PC-9 (cell line): ENCODE measurements at regions not wholly inside any gene's neighbourhood (a gene's known extent, or its start where the extent isn't known, plus 50 kb on each side); places are given as distances from the start of the nearest gene placed in this dataset.

ENCODE experiments used
- BruUV-seq: library from RNA; stranded (reverse); fragments of 400-500 nt; replicated peaks from 2 replicates; lab custom pipeline; 2021; lab: Mats Ljungman, UMichigan
- CTCF ChIA-PET: fragments of 300-600 bp; sonication (Branson Sonifier 250); formaldehyde crosslinking; loops from one replicate; lab custom pipeline; 2022; ENCODE audit warnings: antibody characterized with exemption; lab: Charles Lee
- POLR2A ChIA-PET: fragments of 300-600 bp; sonication (Branson Sonifier 250); formaldehyde crosslinking; loops from one replicate; lab custom pipeline; 2022; ENCODE audit warnings: antibody characterized with exemption; ENCODE audit not compliant: unreplicated experiment; lab: Charles Lee
- DNase-seq, 2 experiments: peaks; one replicate each; pipeline versions ENCODE4 v3.0.0 to v3.0.0-alpha.2; 2015 to 2022; ENCODE audit warnings: mixed read lengths in 1 of 2
- H2AFZ ChIP-seq: fragments of 200-600 bp; sonication (generic); 2 replicates; pipeline ENCODE4 v1.8.1; 2017; ENCODE audit warnings: antibody characterized with exemption
- H3F3A ChIP-seq: fragments of 200-600 bp; sonication (generic); 2 replicates; pipeline ENCODE4 v1.8.1; 2017; ENCODE audit warnings: antibody characterized with exemption, mild to moderate bottlenecking, low read depth; ENCODE audit not compliant: insufficient read depth
- H3K27ac ChIP-seq: fragments of 200-600 bp; sonication (generic); 2 replicates; pipeline ENCODE4 v1.6.1; 2016; ENCODE audit warnings: mixed run types
- H3K27me3 ChIP-seq: fragments of 200-600 bp; sonication (generic); 2 replicates; pipeline ENCODE4 v1.6.1; 2016; ENCODE audit warnings: low read depth, mixed run types; ENCODE audit not compliant: insufficient read depth
- H3K36me3 ChIP-seq: fragments of 200-600 bp; sonication (generic); 2 replicates; pipeline ENCODE4 v1.6.1; 2016; ENCODE audit warnings: low read depth, mixed run types
- H3K4me1 ChIP-seq: fragments of 200-600 bp; sonication (generic); replicated peaks from 2 replicates; pipeline ENCODE4 v1.6.1; 2016; ENCODE audit warnings: mixed run types; ENCODE audit not compliant: insufficient read depth
- H3K4me2 ChIP-seq: fragments of 200-600 bp; sonication (generic); 2 replicates; pipeline ENCODE4 v1.6.1; 2017; ENCODE audit warnings: mixed run types
- H3K4me3 ChIP-seq: fragments of 200-600 bp; sonication (generic); 2 replicates; pipeline ENCODE4 v1.6.1; 2016; ENCODE audit warnings: mixed run types
- H3K79me2 ChIP-seq: fragments of 200-600 bp; sonication (generic); 2 replicates; pipeline ENCODE4 v1.6.1; 2017; ENCODE audit warnings: low read depth, mixed run types
- H3K9me2 ChIP-seq: fragments of 200-600 bp; sonication (generic); 2 replicates; pipeline ENCODE4 v1.8.1; 2017; ENCODE audit warnings: mild to moderate bottlenecking; ENCODE audit not compliant: insufficient read depth
- H3K9me3 ChIP-seq: fragments of 200-600 bp; sonication (generic); 2 replicates; pipeline ENCODE4 v1.8.1; 2016; ENCODE audit warnings: low read depth; ENCODE audit not compliant: insufficient read depth
- H4K20me1 ChIP-seq: fragments of 200-600 bp; sonication (generic); 2 replicates; pipeline ENCODE4 v1.8.1; 2017; ENCODE audit not compliant: insufficient read depth
- EZH2 ChIP-seq: fragments of 200-600 bp; sonication (generic); IDR thresholded peaks from 2 replicates; pipeline ENCODE4 v1.8.0; 2017; ENCODE audit warnings: antibody characterized with exemption, low read depth
- intact Hi-C: fragments of 100-400 bp; cut with micrococcal nuclease; formaldehyde crosslinking; loops from one replicate; pipeline ENCODE4 v1.10.0; 2022; ENCODE audit not compliant: unreplicated experiment
- TF ChIP-seq, protein P1 (sequence below): fragments of 200-600 bp; sonication (generic); conservative IDR thresholded peaks from 2 replicates; pipeline ENCODE4 v1.6.1; 2017; ENCODE audit warnings: mixed run types, antibody characterized with exemption, mild to moderate bottlenecking, moderate library complexity

DNA sequence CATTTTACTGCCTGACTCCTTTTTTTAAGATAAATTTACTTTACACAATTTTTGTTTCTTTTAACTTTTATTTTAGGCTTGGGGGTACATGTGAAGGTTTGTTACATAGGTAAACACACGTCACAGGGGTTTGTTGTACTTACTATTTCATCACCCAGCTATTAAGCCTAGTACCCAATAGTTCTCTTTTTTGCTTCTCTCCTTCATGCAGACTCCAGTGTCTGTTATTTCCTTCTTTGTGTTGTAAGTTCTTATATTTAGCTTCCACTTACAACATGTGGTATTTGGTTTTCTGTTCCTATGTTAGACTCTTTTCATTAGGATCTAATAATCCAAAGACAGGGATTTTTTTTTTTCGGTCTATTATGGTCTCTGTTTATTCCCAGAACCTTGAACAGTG lies 83.5 kb upstream of the CCN6 start:
- Histone ChIP-seq H3K4me3 (no peak overlapping the region), H3K9me3 (no peaks in the 10 kb centered on the region), H3K27ac (no peak overlapping the region), H3K36me3 (no peaks in the 10 kb centered on the region), H3K79me2 (no peaks in the 10 kb centered on the region), H3K27me3 (no peaks in the 10 kb centered on the region), H3K9me2 (no peaks in the 10 kb centered on the region), H3F3A (peaks cover 18% of the 10 kb centered on the region), H3K4me2 (no peak overlapping the region), H2AFZ (no peak overlapping the region), H3K4me1 (peaks cover 23% of the 10 kb centered on the region), H4K20me1 (no peaks in the 10 kb centered on the region)
- CTCF ChIA-PET = no interaction called here
- POLR2A ChIA-PET = no interaction called here
- DNase-seq = no peak
- TF ChIP-seq, protein P1, sequence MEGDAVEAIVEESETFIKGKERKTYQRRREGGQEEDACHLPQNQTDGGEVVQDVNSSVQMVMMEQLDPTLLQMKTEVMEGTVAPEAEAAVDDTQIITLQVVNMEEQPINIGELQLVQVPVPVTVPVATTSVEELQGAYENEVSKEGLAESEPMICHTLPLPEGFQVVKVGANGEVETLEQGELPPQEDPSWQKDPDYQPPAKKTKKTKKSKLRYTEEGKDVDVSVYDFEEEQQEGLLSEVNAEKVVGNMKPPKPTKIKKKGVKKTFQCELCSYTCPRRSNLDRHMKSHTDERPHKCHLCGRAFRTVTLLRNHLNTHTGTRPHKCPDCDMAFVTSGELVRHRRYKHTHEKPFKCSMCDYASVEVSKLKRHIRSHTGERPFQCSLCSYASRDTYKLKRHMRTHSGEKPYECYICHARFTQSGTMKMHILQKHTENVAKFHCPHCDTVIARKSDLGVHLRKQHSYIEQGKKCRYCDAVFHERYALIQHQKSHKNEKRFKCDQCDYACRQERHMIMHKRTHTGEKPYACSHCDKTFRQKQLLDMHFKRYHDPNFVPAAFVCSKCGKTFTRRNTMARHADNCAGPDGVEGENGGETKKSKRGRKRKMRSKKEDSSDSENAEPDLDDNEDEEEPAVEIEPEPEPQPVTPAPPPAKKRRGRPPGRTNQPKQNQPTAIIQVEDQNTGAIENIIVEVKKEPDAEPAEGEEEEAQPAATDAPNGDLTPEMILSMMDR = no peak
- no peak for TF ChIP-seq EZH2
- intact Hi-C loops = no loop called here
- BruUV-seq = no TSS peak

DNA sequence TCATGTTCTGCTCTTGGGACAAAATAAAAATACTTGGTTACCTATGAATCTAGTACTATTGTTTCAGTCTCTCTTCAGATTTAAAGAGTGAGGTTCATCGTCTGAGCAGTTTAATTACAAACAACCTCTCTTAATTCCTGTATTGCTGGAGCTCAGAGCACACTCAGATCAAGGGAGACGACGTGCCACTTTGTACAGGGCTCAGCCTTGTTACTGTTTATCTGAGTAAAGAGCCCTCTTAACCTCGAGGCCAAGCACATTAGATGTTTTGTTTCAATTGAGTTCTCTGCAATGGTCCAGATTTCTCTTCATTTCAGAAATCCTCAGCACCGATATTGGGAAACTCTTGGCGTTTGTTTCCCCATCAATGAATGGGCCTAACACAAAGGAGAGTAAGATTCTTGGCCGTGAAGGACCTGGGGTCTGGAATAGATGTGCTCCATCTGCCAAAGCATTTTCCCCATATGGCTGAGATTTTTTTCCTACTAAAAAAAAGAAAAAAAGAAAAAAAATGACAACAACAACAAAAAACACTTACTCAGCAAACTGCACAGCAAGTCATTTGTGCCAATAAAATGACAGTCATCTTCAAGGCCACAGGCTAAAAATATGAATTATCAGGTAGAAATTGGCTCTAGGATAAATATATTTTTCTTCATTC lies 82.6 kb upstream of the CCN6 start:
- Histone ChIP-seq H3K9me3 (no peaks in the 10 kb centered on the region), H2AFZ (no peak overlapping the region), H3K27me3 (no peaks in the 10 kb centered on the region), H3F3A (peaks cover 18% of the 10 kb centered on the region), H4K20me1 (no peaks in the 10 kb centered on the region), H3K4me1 (peaks cover 23% of the 10 kb centered on the region), H3K36me3 (no peaks in the 10 kb centered on the region), H3K79me2 (no peaks in the 10 kb centered on the region), H3K9me2 (no peaks in the 10 kb centered on the region), H3K4me3 (no peak overlapping the region), H3K4me2 (no peak overlapping the region), H3K27ac (no peak overlapping the region)
- BruUV-seq = no TSS peak
- no peak for TF ChIP-seq EZH2
- TF ChIP-seq, protein P1 = no peak
- intact Hi-C loops = no loop called here
- no peak for DNase-seq
- ChIA-PET CTCF (no interaction called here), POLR2A (no interaction called here)

DNA sequence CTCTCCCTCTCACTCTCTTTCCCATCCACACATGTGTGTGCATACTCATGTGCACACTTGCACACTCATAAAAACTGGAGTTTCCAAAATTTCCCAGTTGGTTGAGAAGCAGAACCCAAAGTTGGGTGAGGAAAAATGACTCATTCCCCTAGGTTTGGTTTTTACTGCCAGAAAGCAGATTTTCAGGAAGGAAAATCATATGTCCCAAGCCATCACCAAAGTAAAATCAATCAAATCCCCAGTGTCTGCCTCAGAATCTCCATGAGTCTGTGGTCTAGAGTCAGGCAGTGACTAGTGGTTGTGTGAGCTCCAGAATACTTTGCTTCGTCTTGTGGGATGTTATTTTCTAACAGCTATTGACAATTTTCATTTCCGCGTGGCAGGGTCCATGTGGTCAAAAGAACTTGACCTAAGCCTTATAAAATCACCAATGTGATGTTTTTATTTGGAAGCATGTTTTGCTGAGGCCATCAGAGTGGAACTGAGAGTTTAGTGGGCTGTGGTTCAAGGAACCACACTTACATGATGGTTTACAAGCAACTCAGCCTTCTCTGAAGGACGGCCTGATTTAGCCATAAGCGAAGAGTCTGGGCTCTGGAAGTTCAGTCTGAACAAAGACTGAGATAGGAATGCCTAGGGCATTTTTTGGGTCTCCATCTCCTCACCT lies 81.9 kb upstream of the CCN6 start:
- ChIA-PET POLR2A (no interaction called here), CTCF (no interaction called here)
- Histone ChIP-seq H3K9me2 (no peaks in the 10 kb centered on the region), H3K79me2 (no peaks in the 10 kb centered on the region), H2AFZ (no peak overlapping the region), H3K4me1 (peaks cover 23% of the 10 kb centered on the region), H3K27ac (0 out of 2 replicates have a peak overlapping the region, but pooled peaks have one; percentile 64), H3K4me2 (no peak overlapping the region), H3F3A (peaks cover 18% of the 10 kb centered on the region), H4K20me1 (no peaks in the 10 kb centered on the region), H3K4me3 (no peak overlapping the region), H3K36me3 (no peaks in the 10 kb centered on the region), H3K27me3 (no peaks in the 10 kb centered on the region), H3K9me3 (no peaks in the 10 kb centered on the region)
- DNase-seq = no peak
- BruUV-seq = no TSS peak
- TF ChIP-seq, protein P1 = no peak
- TF ChIP-seq EZH2 = no peak
- intact Hi-C loops = no loop called here
